ENCODE measurements at regions not wholly inside any gene's neighbourhood (a gene's known extent, or its start where the extent isn't known, plus 50 kb on each side); places are given as distances from the start of the nearest gene placed in this dataset.

- TF ChIP-seq CTCF (IDR thresholded peaks at IDR 0.05) (no peak), EP300 (IDR thresholded peaks at IDR 0.05) (no peak), POLR2A (IDR thresholded peaks at IDR 0.05) (no peak), POLR2AphosphoS5 (IDR thresholded peaks at IDR 0.05) (no peak)
These were observed 68.7 kb upstream of the FSHR start for GRCh38 chr2:49222975-49223528.

Measured in stomach (tissue), 4 donors.